A549 (cell line): ENCODE measurements at regions not wholly inside any gene's neighbourhood (a gene's known extent, or its start where the extent isn't known, plus 50 kb on each side); places are given as distances from the start of the nearest gene placed in this dataset.

Experiments used
- ATAC-seq, 2 experiments: fragments of 200-7000 bp in 1 of 2; fragments of >200 bp in 1 of 2; cut with Nextera tagmentation in 1 of 2; cut with Tn5 transposase in 1 of 2; 3 replicates each; pipeline versions ENCODE4 v1.8.0 to v1.9.1; 2018 to 2020; ENCODE audit warnings: mild to moderate bottlenecking in 1 of 2, moderate library complexity in 1 of 2
- CTCF ChIA-PET: fragments of 300-600 bp; sonication (Branson Sonifier 250); formaldehyde crosslinking; extraction: SDS; loops from one replicate; lab custom pipeline; 2021; ENCODE audit warnings: antibody characterized with exemption, inconsistent platforms; lab: Yijun Ruan, JAX
- POLR2A ChIA-PET: fragments of 350-600 bp; formaldehyde crosslinking; extraction: SDS; loops from one replicate; lab custom pipeline; 2021; ENCODE audit warnings: antibody characterized with exemption, inconsistent platforms; lab: Yijun Ruan, JAX
- DNase-seq, 2 experiments: peaks; one replicate each; pipeline versions ENCODE4 v3.0.0 to v3.0.0-alpha.2; 2011 to 2016; ENCODE audit warnings: low read depth in 1 of 2, low spot score in 1 of 2
- FAIRE-seq: peaks from 2 replicates; lab custom pipeline; 2011; peaks lifted over from hg19 to GRCh38; lab: Jason Lieb, UNC
- H3K27ac ChIP-seq, 2 experiments: fragments of >200 bp; sonication (Bioruptor Twin); formaldehyde crosslinking; 3 replicates each; pipeline ENCODE4 v1.5.1; 2016 to 2017
- H3K4me1 ChIP-seq: fragments of >200 bp; sonication (Bioruptor Twin); formaldehyde crosslinking; 3 replicates; pipeline ENCODE4 v1.6.1; 2016
- H3K4me2 ChIP-seq: fragments of >200 bp; sonication (Bioruptor Twin); formaldehyde crosslinking; 3 replicates; pipeline ENCODE4 v1.6.1; 2016
- H3K4me3 ChIP-seq: fragments of >200 bp; sonication (Bioruptor Twin); formaldehyde crosslinking; 3 replicates; pipeline ENCODE4 v1.5.1; 2016
- H3K9me3 ChIP-seq: fragments of >200 bp; sonication (Bioruptor Twin); formaldehyde crosslinking; 3 replicates; pipeline ENCODE4 v1.6.1; 2016
- BHLHE40 ChIP-seq: IDR thresholded peaks from 2 replicates; pipeline ENCODE4 v1.6.1; 2012; ENCODE audit warnings: low read depth, low read length, inconsistent platforms
- CBX2 ChIP-seq: fragments of 200-600 bp; sonication (generic); IDR thresholded peaks from 2 replicates; pipeline ENCODE4 v1.6.1; 2016; ENCODE audit warnings: low read depth, mild to moderate bottlenecking, borderline replicate concordance
- CTCF ChIP-seq: fragments of >200 bp; sonication (Bioruptor Twin); formaldehyde crosslinking; IDR thresholded peaks from 3 replicates; pipeline ENCODE4 v1.5.1; 2016
- EHMT2 ChIP-seq: fragments of 200-600 bp; sonication (generic); IDR thresholded peaks from 2 replicates; pipeline ENCODE4 v1.6.1; 2016; ENCODE audit warnings: antibody characterized with exemption, low read depth, mild to moderate bottlenecking, moderate library complexity
- EP300 ChIP-seq, 2 experiments: fragments of >200 bp; sonication (Bioruptor Twin); formaldehyde crosslinking; IDR thresholded peaks; 2 replicates in 1 of 2; 3 replicates in 1 of 2; pipeline ENCODE4 v1.6.1; 2016 to 2017
- ESRRA ChIP-seq: fragments of 150-350 bp; IDR thresholded peaks from 2 replicates; pipeline ENCODE4 v1.6.1; 2014; ENCODE audit warnings: mild to moderate bottlenecking, low read length, borderline replicate concordance
- FOXS1 ChIP-seq: fragments of 250-450 bp; sonication (Bioruptor Pico); IDR thresholded peaks from 2 replicates; pipeline ENCODE4 v1.5.0; 2020; ENCODE audit warnings: mild to moderate bottlenecking, moderate library complexity
- HOXB13 ChIP-seq: fragments of 250-450 bp; sonication (Bioruptor Pico); IDR thresholded peaks from 2 replicates; pipeline ENCODE4 v1.5.0; 2020; ENCODE audit warnings: low read depth, mild to moderate bottlenecking, moderate library complexity
- JUNB ChIP-seq: fragments of >200 bp; sonication (Bioruptor Twin); formaldehyde crosslinking; IDR thresholded peaks from 2 replicates; pipeline ENCODE4 v1.6.1; 2016
- KDM5A ChIP-seq: fragments of 200-600 bp; sonication (generic); IDR thresholded peaks from 2 replicates; pipeline ENCODE4 v1.6.1; 2016; ENCODE audit warnings: antibody characterized with exemption, mild to moderate bottlenecking
- MAFK ChIP-seq: fragments of 450-650 bp; IDR thresholded peaks from 2 replicates; pipeline ENCODE4 v1.6.1; 2014; ENCODE audit not compliant: partially characterized antibody
- MYC ChIP-seq: IDR thresholded peaks from 2 replicates; pipeline ENCODE4 v1.6.1; 2012; ENCODE audit warnings: mild to moderate bottlenecking, inconsistent platforms, low read length, improper control_type of control experiment, borderline replicate concordance
- NPAS2 ChIP-seq: fragments of 250-450 bp; sonication (Bioruptor Pico); IDR thresholded peaks from 2 replicates; pipeline ENCODE4 v1.8.0; 2022; ENCODE audit warnings: mild to moderate bottlenecking, moderate library complexity, borderline replicate concordance
- NR3C1 ChIP-seq: fragments of >200 bp; sonication (Bioruptor Twin); formaldehyde crosslinking; IDR thresholded peaks from 3 replicates; pipeline ENCODE4 v1.6.1; 2017
- POLR2A ChIP-seq: IDR thresholded peaks from 2 replicates; pipeline ENCODE4 v1.6.1; 2012; ENCODE audit warnings: mild to moderate bottlenecking, low read length
- RCOR1 ChIP-seq: fragments of 150-350 bp; IDR thresholded peaks from 2 replicates; pipeline ENCODE4 v1.6.1; 2014; ENCODE audit warnings: antibody characterized with exemption, low read length, low read depth
- TFCP2L1 ChIP-seq: fragments of 250-450 bp; sonication (Bioruptor Pico); IDR thresholded peaks from 2 replicates; pipeline ENCODE4 v1.5.0; 2021; ENCODE audit warnings: mild to moderate bottlenecking
- ZSCAN20 ChIP-seq: fragments of 250-450 bp; sonication (Bioruptor Pico); IDR thresholded peaks from 2 replicates; pipeline ENCODE4 v1.8.0; 2022; ENCODE audit warnings: mild to moderate bottlenecking, moderate library complexity
- WGBS: methylation state at CpG from one replicate; pipeline ENCODE4 v1.1.6; 2017; ENCODE audit errors: missing lambda C conversion rate; 5-methylcytosine and 5-hydroxymethylcytosine counted together
- TF ChIP-seq, protein P1 (sequence below): fragments of 250-450 bp; sonication (Bioruptor Pico); IDR thresholded peaks from 2 replicates; pipeline ENCODE4 v1.5.0; 2021; ENCODE audit warnings: mild to moderate bottlenecking, moderate library complexity, borderline replicate concordance
- TF ChIP-seq, protein P2 (sequence below): fragments of 150-350 bp; IDR thresholded peaks from 2 replicates; pipeline ENCODE4 v1.6.1; 2014; ENCODE audit warnings: low read depth, mild to moderate bottlenecking, low read length
- TF ChIP-seq, protein P3 (sequence below): fragments of 250-450 bp; sonication (Bioruptor Pico); IDR thresholded peaks from 2 replicates; pipeline ENCODE4 v1.5.0; 2020; ENCODE audit warnings: low read depth, mild to moderate bottlenecking, moderate library complexity

GRCh38 chr2:9146646-9147045 lies 60.0 kb upstream of the ASAP2 start (continued):
- TF ChIP-seq MAFK = no peak

- Histone ChIP-seq H3K4me1 (peaks cover 25% of the 10 kb centered on the region), H3K9me3 (no peaks in the 10 kb centered on the region), H3K4me2 (no peak overlapping the region), H3K4me3 (no peak overlapping the region), H3K27ac (peak overlapping the region in 1 of 2 experiments; percentile 68; a peak in 3 of 6 replicates)
- ChIA-PET POLR2A (no interaction called here), CTCF (interaction anchor here (0.8 to 10.8 kb wide), 3 partner anchors 61 to 225 kb away, joined by 4 to 209 read pairs (median 55); partner anchors contain the start of gene ASAP2)
- 89% methylated on average over 28 of the region's 28 CpGs for WGBS
- FAIRE-seq (no peak), DNase-seq (no peak), ATAC-seq (no peak)
- TF ChIP-seq, protein P1, sequence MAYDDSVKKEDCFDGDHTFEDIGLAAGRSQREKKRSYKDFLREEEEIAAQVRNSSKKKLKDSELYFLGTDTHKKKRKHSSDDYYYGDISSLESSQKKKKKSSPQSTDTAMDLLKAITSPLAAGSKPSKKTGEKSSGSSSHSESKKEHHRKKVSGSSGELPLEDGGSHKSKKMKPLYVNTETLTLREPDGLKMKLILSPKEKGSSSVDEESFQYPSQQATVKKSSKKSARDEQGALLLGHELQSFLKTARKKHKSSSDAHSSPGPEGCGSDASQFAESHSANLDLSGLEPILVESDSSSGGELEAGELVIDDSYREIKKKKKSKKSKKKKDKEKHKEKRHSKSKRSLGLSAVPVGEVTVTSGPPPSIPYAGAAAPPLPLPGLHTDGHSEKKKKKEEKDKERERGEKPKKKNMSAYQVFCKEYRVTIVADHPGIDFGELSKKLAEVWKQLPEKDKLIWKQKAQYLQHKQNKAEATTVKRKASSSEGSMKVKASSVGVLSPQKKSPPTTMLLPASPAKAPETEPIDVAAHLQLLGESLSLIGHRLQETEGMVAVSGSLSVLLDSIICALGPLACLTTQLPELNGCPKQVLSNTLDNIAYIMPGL (CRISPR knock-in tag) = no peak
- TF ChIP-seq EP300 (IDR thresholded peaks at IDR 0.05) = no peak
- TF ChIP-seq RCOR1 = no peak
- no peak for TF ChIP-seq EHMT2
- no peak for TF ChIP-seq KDM5A
- no peak for TF ChIP-seq POLR2A
- TF ChIP-seq NPAS2 (CRISPR knock-in tag) = no peak
- no peak for TF ChIP-seq ZSCAN20 (CRISPR knock-in tag)
- TF ChIP-seq, protein P2, sequence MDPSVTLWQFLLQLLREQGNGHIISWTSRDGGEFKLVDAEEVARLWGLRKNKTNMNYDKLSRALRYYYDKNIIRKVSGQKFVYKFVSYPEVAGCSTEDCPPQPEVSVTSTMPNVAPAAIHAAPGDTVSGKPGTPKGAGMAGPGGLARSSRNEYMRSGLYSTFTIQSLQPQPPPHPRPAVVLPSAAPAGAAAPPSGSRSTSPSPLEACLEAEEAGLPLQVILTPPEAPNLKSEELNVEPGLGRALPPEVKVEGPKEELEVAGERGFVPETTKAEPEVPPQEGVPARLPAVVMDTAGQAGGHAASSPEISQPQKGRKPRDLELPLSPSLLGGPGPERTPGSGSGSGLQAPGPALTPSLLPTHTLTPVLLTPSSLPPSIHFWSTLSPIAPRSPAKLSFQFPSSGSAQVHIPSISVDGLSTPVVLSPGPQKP = no peak
- TF ChIP-seq HOXB13 (CRISPR knock-in tag) = no peak
- TF ChIP-seq TFCP2L1 = no peak
- no peak for TF ChIP-seq CBX2
- TF ChIP-seq MYC = no peak
- no peak for TF ChIP-seq BHLHE40
- no peak for TF ChIP-seq FOXS1 (CRISPR knock-in tag)
- no peak for TF ChIP-seq NR3C1
- no peak for TF ChIP-seq ESRRA
- TF ChIP-seq JUNB = no peak
- TF ChIP-seq, protein P3, sequence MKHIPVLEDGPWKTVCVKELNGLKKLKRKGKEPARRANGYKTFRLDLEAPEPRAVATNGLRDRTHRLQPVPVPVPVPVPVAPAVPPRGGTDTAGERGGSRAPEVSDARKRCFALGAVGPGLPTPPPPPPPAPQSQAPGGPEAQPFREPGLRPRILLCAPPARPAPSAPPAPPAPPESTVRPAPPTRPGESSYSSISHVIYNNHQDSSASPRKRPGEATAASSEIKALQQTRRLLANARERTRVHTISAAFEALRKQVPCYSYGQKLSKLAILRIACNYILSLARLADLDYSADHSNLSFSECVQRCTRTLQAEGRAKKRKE (CRISPR knock-in tag) = no peak
- no peak for TF ChIP-seq CTCF
Observed at GRCh38 chr2:9145752-9146430, 60.7 kb upstream of the ASAP2 start.
